ENCODE measurements at regions not wholly inside any gene's neighbourhood (a gene's known extent, or its start where the extent isn't known, plus 50 kb on each side); places are given as distances from the start of the nearest gene placed in this dataset.
"Not testable (repeated sequence)": the region's sequence is repeated elsewhere in the genome, so short reads cannot be mapped to it uniquely, and the experiment has no call there.

DNA sequence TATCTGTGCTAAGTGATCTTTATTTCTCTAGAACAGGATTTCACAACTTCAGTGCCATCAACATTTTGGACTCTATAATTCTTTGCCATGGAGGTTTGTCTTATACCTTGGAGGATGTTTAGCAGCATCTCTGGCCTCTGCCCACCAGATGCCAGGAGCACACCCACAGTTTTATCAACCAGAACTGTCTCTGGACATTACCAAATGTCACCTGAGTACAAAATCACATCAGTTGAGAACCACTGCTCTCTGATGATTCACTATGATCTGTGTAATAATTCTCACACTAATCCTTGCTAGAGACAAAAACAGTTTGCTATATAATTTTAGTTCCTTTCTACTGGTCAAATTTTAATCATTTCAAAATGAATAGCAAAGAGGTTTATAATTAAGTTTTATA lies 102.8 kb upstream of the AMZ2 start:
- TF ChIP-seq POLR2A (IDR thresholded peaks at IDR 0.05; ENCODE audit: low read depth, low read length) (no peak), POLR2AphosphoS5 (IDR thresholded peaks at IDR 0.05; ENCODE audit: low read depth, low read length) (no peak), TAF1 (IDR thresholded peaks at IDR 0.05; ENCODE audit: borderline replicate concordance, low read depth, low read length) (no peak)
- DNase-seq (ENCODE audit: insufficient read length), result no peak
- no peak for FAIRE-seq

DNA sequence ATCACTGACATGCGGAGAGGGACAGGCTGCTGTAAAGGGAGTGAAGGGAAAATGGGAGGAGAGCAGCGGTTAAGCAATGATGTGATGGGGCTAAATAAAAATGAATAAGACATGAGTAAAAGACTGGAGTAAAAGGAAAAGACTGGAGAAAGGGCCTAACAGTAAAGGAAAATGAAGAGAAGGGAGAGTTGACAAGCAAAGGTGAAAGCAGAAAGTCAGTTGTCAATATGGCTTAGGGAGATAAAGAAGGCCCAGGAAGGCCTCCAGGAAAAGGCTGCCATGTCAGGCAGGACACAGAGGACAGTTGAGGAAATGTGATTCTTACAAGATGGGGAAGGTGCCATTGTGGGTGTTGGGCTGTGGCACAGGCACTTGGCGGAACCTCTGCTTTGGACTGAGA lies 98.9 kb upstream of the AMZ2 start:
- TF ChIP-seq POLR2AphosphoS5 (IDR thresholded peaks at IDR 0.05; ENCODE audit: low read depth, low read length), result no peak
- no peak for TF ChIP-seq POLR2A (IDR thresholded peaks at IDR 0.05; ENCODE audit: low read depth, low read length)
- no peak for TF ChIP-seq TAF1 (IDR thresholded peaks at IDR 0.05; ENCODE audit: borderline replicate concordance, low read depth, low read length)
- DNase-seq (ENCODE audit: insufficient read length) (no peak), FAIRE-seq (no peak)

DNA sequence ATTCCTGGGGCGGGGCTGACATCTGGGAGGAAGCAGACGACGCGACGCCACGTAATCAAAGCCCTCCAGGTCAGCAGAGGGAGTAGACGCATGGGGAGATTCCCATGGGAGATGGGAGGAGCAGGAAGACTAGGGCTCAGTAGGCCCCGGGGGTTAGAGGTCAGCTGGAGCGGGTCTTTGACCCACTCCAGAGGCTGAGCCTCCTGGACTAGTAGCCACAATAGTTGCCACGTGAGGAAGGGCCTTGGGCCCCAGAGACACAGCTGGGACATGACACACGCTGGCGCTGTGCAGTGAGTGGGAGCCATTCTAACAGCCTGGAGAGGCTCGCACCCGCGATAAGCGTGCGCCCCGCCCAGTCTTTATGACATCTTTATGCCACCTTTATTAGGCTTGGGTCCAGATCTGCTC lies 95.7 kb upstream of the AMZ2 start:
- no peak for DNase-seq (ENCODE audit: insufficient read length)
- no peak for FAIRE-seq
- no peak for TF ChIP-seq TAF1 (IDR thresholded peaks at IDR 0.05; ENCODE audit: borderline replicate concordance, low read depth, low read length)
- no peak for TF ChIP-seq POLR2A (IDR thresholded peaks at IDR 0.05; ENCODE audit: low read depth, low read length)
- TF ChIP-seq POLR2AphosphoS5 (IDR thresholded peaks at IDR 0.05; ENCODE audit: low read depth, low read length), result no peak

DNA sequence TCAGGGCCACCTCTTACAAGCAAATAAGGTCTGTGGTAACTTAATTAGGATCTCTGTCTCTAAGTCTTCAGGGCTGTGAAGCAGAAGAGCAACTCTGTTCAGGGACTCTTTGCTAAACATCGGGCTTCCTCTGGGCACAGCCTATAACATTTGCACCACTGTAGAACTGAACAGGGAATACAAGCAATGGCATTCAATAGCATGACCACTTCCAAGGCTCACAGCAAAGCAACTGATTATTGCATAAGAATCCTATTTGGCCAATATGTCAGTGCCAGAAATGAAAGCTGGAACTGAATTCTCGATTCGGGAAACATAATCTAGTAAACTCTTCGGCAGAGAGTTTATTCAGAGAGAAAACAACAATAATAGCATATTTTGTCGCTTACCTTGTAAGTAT lies 92.2 kb upstream of the AMZ2 start:
- no peak for FAIRE-seq
- TF ChIP-seq POLR2AphosphoS5 (IDR thresholded peaks at IDR 0.05; ENCODE audit: low read depth, low read length) (no peak), TAF1 (IDR thresholded peaks at IDR 0.05; ENCODE audit: borderline replicate concordance, low read depth, low read length) (no peak), POLR2A (IDR thresholded peaks at IDR 0.05; ENCODE audit: low read depth, low read length) (no peak)

DNA sequence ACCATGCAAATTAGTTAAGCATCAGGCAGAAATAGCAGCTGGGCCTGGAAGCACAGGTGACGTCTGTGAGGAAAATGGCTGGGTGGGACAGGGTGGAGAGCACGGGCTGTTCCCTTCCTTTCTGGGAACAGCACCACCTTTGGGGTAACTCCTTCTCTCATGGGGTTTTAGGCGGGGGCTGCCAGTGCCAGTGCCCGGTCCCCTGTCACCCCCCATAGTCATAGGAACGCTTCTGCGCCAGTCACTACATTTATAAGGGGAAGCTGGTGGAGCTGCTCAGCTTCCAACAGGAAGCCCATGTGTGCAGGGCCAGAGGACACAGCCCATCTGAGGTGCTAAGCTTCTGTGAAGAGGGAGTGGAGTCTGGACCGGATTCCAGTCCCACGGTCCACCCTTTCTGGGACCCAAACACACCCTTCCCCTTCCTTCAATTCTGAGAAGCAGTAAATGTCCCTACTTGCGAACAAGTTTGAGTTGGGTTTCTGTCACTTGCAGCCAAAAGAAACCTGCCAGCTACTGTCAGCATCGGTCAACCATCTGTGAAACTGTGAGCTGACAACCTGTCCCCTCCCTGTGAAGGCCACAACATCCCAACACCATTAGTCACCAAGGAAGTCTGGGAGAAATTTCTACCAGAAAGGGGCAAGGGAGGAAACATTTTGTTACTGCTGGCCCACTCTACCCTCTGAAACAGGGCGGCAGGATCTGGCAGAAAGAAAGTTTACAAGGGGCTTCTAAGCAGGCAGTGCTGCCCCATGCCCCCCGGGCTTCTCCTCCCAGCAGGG lies 86.0 kb upstream of the AMZ2 start:
- FAIRE-seq (no peak), DNase-seq (ENCODE audit: insufficient read length) (no peak)
- TF ChIP-seq POLR2AphosphoS5 (IDR thresholded peaks at IDR 0.05; ENCODE audit: low read depth, low read length), result no peak
- TF ChIP-seq POLR2A (IDR thresholded peaks at IDR 0.05; ENCODE audit: low read depth, low read length), result no peak
- no peak for TF ChIP-seq TAF1 (IDR thresholded peaks at IDR 0.05; ENCODE audit: borderline replicate concordance, low read depth, low read length)

More for the DNA sequence above, 92.2 kb upstream of the AMZ2 start:
- DNase-seq (ENCODE audit: insufficient read length), result no peak

DNA sequence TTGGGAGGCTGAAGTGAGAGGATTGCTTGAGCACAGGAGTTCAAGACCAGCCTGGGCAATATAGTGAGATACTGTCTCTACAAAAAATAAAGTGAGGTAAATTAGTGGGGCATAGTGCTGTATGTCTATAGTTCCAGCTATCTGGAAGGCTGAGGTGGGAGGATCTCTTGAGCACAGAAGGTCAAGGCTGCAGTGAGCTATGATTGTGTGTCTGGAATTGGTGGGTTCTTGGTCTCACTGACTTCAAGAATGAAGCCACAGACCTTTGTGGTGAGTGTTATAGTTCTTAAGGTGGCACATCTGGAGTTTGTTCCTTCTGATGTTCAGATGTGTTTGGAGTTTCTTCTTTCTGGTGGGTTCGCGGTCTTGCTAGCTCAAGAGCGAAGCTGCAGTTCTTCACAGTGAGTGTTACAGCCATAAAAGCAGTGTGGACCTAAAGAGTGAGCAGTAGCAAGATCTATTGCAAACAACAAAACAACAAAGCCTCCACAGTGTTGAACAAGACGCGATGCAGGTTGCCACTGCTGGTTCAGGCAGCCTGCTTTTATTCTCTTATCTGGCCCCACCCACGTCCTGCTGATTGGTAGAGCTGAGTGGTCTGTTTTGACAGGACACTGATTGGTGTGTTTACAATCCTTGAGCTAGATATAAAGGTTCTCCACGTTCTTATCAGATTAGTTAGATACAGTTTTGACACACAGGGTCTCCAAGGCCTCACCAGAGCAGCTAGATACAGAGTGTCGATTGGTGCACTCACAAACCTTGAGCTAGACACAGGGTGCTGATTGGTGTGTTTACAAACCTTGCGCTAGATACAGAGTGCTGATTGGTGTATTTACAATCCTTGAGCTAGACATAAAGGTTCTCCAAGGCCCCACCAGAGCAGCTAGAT lies 79.3 kb upstream of the AMZ2 start:
- not testable (repeated sequence) for DNase-seq (ENCODE audit: insufficient read length); FAIRE-seq

DNA sequence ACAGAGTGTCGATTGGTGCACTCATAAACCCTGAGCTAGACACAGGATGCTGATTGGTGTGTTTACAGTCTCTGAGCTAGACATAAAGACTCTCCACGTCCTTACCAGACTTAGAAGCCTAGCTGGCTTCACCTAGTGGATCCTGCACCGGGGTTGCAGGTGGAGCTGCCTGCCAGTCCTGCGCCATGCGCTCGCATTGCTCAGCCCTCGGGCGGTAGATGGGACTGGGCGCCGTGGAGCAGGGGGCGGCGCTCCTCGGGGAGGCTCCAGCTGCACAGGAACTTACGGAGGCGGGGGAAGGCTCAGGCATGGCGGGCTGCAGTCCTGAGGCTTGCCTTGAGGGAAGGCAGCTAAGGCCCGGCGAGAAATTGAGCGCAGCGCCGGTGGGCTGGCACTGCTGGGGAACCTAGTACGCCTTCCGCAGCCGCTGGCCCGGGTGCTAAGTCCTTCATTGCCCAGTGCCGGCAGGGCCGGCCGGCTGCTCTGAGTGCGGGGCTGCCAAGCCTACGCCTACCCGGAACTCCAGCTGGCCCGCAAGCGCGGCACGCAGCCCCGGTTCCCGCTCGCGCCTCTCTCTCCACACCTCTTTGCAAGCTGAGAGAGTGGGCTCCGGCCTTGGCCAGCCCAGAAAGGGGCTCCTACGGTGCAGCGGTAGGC lies 78.5 kb upstream of the AMZ2 start:
- FAIRE-seq; DNase-seq (ENCODE audit: insufficient read length): not testable (repeated sequence)

DNA sequence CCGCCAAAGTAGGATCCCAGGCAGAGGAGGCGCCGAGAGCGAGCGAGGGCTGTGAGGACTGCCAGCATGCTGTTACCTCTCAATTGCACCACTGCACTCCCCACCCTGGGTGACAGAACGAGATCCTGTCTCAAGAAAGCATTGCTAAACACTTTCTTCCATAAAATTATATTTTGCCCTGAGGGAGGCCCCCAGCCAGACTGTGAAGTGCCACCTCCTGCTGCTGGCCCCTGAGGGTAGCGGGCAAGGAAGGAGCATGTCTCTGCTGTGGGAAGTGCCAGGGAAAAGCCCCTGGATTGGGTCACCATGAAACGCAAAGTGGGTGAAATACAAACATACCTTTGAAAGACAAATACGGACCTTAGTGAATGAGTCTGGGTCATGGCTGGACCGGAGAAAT lies 78.0 kb upstream of the AMZ2 start:
- TF ChIP-seq TAF1 (IDR thresholded peaks at IDR 0.05; ENCODE audit: borderline replicate concordance, low read depth, low read length) (no peak), POLR2AphosphoS5 (IDR thresholded peaks at IDR 0.05; ENCODE audit: low read depth, low read length) (no peak), POLR2A (IDR thresholded peaks at IDR 0.05; ENCODE audit: low read depth, low read length) (no peak)
- no peak for FAIRE-seq
- no peak for DNase-seq (ENCODE audit: insufficient read length)

DNA sequence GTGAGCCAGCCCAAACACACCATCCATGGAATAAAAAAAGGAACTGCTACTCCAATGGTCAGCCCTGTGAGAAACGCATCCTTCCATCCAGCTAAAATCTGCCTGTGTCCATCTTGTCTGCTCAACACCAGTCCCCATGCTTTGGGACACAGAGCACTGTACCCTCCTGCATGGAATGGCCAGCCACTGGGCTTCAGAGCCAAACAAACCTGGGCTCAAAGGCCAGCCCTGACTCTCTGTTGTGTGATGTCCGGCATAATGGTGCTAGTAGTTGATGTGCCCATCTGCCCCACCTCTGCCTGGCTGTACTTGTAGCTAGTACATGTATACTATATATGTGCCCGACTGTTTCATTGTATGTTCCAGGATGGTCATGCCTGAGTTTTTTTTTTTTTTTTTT lies 77.6 kb upstream of the AMZ2 start:
- no peak for TF ChIP-seq POLR2AphosphoS5 (IDR thresholded peaks at IDR 0.05; ENCODE audit: low read depth, low read length)
- TF ChIP-seq POLR2A (IDR thresholded peaks at IDR 0.05; ENCODE audit: low read depth, low read length), result no peak
- no peak for TF ChIP-seq TAF1 (IDR thresholded peaks at IDR 0.05; ENCODE audit: borderline replicate concordance, low read depth, low read length)
- no peak for DNase-seq (ENCODE audit: insufficient read length)
- no peak for FAIRE-seq

DNA sequence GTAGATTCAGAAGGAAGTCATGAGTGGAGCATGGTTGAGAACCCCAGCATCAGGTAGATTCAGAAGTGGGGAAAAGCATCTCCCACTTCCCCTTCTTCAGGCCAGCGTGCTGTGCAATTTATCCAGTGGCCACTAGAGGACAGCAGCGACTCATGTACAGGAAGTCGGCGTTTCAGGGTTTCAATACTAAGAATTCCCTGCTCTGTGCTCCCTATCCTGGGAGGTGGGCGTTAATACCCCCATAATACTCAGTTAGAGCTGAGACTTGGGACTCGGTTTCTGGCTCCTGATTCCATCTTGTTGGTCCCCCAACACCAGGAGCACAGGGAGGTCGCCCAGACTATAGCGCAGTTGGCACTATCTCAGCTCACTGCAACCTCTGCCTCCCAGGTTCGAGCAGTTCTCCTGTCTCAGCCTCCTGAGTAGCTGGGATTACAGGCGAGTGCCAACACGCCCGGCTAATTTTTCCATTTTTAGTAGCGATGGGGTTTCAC lies 75.3 kb upstream of the AMZ2 start:
- peak; percentile 92 for FAIRE-seq
- no peak for DNase-seq (ENCODE audit: insufficient read length)
- TF ChIP-seq TAF1 (IDR thresholded peaks at IDR 0.05; ENCODE audit: borderline replicate concordance, low read depth, low read length), result no peak
- TF ChIP-seq POLR2A (IDR thresholded peaks at IDR 0.05; ENCODE audit: low read depth, low read length), result no peak
- TF ChIP-seq POLR2AphosphoS5 (IDR thresholded peaks at IDR 0.05; ENCODE audit: low read depth, low read length), result no peak

DNA sequence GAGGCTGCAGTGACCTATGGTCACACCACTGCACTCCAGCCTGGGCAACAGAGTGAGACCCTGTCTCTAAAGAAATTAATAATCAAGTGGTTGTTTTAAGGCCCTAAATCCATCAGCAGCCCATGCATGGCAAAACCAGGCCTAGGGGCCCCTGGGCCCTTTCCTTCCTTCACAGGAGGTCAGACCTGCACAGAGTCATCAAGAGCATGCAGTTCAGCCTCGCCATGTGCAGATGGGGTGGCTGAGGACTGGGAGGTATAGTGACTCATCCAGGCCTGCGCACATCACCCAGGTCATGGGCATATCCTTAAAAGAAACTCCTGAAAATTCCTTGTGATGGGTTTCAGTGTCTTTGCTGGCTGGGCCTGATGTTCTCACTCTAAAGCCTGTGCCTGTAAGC lies 72.4 kb upstream of the AMZ2 start:
- no peak for DNase-seq (ENCODE audit: insufficient read length)

More for the DNA sequence above, 72.4 kb upstream of the AMZ2 start:
- FAIRE-seq, result no peak
- TF ChIP-seq POLR2A (IDR thresholded peaks at IDR 0.05; ENCODE audit: low read depth, low read length) (no peak), TAF1 (IDR thresholded peaks at IDR 0.05; ENCODE audit: borderline replicate concordance, low read depth, low read length) (no peak), POLR2AphosphoS5 (IDR thresholded peaks at IDR 0.05; ENCODE audit: low read depth, low read length) (no peak)

Data from GM12892 (cell line).